HFFc6 (cell line): ENCODE measurements at regions not wholly inside any gene's neighbourhood (a gene's known extent, or its start where the extent isn't known, plus 50 kb on each side); places are given as distances from the start of the nearest gene placed in this dataset.

Source experiments
- DNase-seq: peaks from one replicate; pipeline ENCODE4 v3.0.0-alpha.2; 2018
- H3K27ac Mint-ChIP-seq: 2 replicates; pipeline ENCODE4 v1.8.0; 2020; ENCODE audit warnings: mild to moderate bottlenecking, mixed read lengths
- H3K27me3 Mint-ChIP-seq: 2 replicates; pipeline ENCODE4 v1.8.0; 2021; ENCODE audit warnings: mild to moderate bottlenecking, moderate library complexity, mixed read lengths; ENCODE audit not compliant: insufficient read depth
- H3K36me3 Mint-ChIP-seq: 2 replicates; pipeline ENCODE4 v1.8.0; 2021; ENCODE audit warnings: low read depth, mixed read lengths
- H3K4me1 Mint-ChIP-seq: 2 replicates; pipeline ENCODE4 v1.8.0; 2020; ENCODE audit warnings: low read depth, mixed read lengths
- H3K4me3 Mint-ChIP-seq: 2 replicates; pipeline ENCODE4 v1.8.0; 2020; ENCODE audit warnings: mild to moderate bottlenecking, moderate library complexity, mixed read lengths
- H3K9me3 Mint-ChIP-seq: 2 replicates; pipeline ENCODE4 v1.8.0; 2020; ENCODE audit warnings: mild to moderate bottlenecking, mixed read lengths
- TF ChIP-seq, protein P1 (sequence below): fragments of 200-600 bp; sonication (generic); IDR thresholded peaks from 2 replicates; pipeline ENCODE4 v1.5.0; 2021; ENCODE audit warnings: antibody characterized with exemption, mild to moderate bottlenecking

DNA sequence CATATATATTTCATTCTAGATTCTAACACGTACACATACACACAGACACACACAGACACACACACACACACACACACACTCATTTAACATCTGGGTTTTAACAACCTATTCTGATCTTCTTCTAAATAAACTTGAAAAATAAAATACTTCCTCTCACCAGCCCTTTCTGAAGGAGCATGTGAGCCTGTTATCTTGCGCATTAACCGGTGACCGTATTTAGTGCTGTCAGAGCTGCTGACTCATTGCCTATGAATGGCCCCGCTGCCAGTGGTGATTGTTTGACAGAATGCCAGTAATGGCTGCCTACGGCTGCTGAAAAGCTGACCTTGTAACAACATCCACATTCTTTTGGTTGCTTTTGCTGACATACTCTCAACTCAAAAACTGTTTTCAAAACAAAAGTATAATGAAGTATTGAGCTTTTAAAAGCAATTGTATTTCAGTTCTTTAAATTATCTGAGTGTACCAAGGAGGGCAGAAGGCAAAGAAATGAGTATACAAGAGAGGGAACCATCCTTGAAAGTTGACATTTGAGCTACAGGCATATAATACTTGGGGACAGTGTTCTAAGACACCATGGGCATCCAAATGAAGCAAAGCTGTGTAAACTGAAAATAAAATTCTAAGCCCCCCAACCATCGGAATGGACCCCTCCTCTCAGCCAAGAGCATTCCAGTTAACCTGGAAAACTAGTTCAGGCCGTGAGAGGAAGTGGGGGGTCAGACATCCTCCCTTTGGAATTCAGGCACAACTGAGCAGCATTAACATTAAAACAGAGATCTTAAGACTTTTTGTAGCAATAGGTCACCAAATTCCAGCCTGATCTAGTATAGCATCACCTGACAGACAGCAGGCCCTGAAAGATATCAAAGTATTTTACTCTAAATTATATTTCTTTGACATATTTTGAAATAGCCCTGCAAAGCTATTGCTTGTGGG is 50.2 kb upstream of the DTNA start:
- Mint-ChIP-seq H3K4me3 (peak overlapping the region; percentile 64), H3K9me3 (no peaks in the 10 kb centered on the region), H3K27me3 (no peaks in the 10 kb centered on the region), H3K4me1 (peaks cover 28% of the 10 kb centered on the region), H3K36me3 (no peaks in the 10 kb centered on the region), H3K27ac (peak overlapping the region; percentile 91)
- TF ChIP-seq, protein P1, sequence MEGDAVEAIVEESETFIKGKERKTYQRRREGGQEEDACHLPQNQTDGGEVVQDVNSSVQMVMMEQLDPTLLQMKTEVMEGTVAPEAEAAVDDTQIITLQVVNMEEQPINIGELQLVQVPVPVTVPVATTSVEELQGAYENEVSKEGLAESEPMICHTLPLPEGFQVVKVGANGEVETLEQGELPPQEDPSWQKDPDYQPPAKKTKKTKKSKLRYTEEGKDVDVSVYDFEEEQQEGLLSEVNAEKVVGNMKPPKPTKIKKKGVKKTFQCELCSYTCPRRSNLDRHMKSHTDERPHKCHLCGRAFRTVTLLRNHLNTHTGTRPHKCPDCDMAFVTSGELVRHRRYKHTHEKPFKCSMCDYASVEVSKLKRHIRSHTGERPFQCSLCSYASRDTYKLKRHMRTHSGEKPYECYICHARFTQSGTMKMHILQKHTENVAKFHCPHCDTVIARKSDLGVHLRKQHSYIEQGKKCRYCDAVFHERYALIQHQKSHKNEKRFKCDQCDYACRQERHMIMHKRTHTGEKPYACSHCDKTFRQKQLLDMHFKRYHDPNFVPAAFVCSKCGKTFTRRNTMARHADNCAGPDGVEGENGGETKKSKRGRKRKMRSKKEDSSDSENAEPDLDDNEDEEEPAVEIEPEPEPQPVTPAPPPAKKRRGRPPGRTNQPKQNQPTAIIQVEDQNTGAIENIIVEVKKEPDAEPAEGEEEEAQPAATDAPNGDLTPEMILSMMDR: no peak
- DNase-seq: peak; percentile 97
